IPS-18c (cell line): ENCODE measurements at regions not wholly inside any gene's neighbourhood (a gene's known extent, or its start where the extent isn't known, plus 50 kb on each side); places are given as distances from the start of the nearest gene placed in this dataset.

Experiments
- H3K4me3 ChIP-seq: 2 replicates; pipeline ENCODE4 v1.7.0; 2013; ENCODE audit warnings: low read depth, mild to moderate bottlenecking, low read length, moderate library complexity; ENCODE audit not compliant: insufficient read depth
- H3K9me3 ChIP-seq: one replicate; pipeline ENCODE4 v1.6.1; 2013; ENCODE audit warnings: mild to moderate bottlenecking, low read length, moderate library complexity; ENCODE audit not compliant: control insufficient read depth, insufficient read depth

GRCh38 chr10:28775773-28776172 lies 98.5 kb downstream of the BAMBI start:
- H3K4me3 ChIP-seq: no peak overlapping the region
- H3K9me3 ChIP-seq: no peaks in the 10 kb centered on the region

GRCh38 chr10:28776519-28776918 lies 99.2 kb downstream of the BAMBI start:
- no peaks in the 10 kb centered on the region for H3K9me3 ChIP-seq
- no peak overlapping the region for H3K4me3 ChIP-seq

GRCh38 chr10:28777911-28778310 lies 100.6 kb downstream of the BAMBI start:
- no peaks in the 10 kb centered on the region for H3K9me3 ChIP-seq
- no peak overlapping the region for H3K4me3 ChIP-seq

GRCh38 chr10:28778524-28778923 lies 101.2 kb downstream of the BAMBI start:
- no peaks in the 10 kb centered on the region for H3K9me3 ChIP-seq
- no peak overlapping the region for H3K4me3 ChIP-seq

- H3K9me3 ChIP-seq: no peaks in the 10 kb centered on the region
Measured at GRCh38 chr10:28781296-28781695, 104.0 kb downstream of the BAMBI start.

GRCh38 chr10:28783087-28783486 lies 105.8 kb downstream of the BAMBI start:
- H3K4me3 ChIP-seq: no peak overlapping the region
- no peaks in the 10 kb centered on the region for H3K9me3 ChIP-seq

More at GRCh38 chr10:28781296-28781695, 104.0 kb downstream of the BAMBI start:
- H3K4me3 ChIP-seq: no peak overlapping the region

DNA sequence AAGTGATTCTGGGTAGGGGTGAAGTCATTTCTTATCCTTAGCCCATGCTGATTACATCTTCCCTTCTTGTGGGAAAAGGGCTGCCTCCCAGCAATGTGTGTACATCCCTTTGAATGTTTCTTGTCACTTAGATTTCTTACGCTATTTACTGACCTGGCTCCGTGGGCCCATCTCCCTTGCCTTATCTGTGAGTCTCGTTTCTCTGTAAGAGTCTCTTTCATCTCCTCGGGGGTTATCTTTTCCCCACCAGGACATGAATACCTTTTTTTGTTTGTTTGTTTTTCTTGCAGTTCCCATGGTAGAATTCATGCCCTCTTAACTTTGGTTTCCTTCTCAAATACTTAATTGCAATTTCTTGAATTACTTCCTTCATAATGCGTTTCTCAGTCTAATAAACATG lies 107.7 kb downstream of the BAMBI start:
- Histone ChIP-seq H3K4me3 (no peak overlapping the region), H3K9me3 (no peaks in the 10 kb centered on the region)

DNA sequence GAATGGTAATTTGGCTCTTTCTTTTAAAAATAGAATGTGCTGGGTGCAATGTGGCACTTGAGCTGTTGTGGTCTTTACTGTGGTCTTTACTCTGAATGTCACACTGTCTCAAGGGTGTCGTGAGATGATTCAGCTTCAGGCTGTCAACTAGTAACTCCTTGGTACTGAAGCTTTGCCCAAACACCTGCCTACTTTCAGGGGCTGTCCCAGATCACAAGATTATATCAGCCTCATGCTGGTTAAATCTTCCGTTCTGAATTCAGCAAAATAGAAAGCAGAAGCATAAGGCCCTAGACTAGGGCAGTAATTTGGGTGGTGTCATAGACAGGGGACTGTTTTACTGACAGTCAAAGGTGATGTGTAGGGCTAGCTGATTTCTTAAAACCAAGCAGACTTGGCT lies 110.9 kb downstream of the BAMBI start:
- Histone ChIP-seq H3K9me3 (peaks cover 2% of the 10 kb centered on the region), H3K4me3 (no peak overlapping the region)

GRCh38 chr10:28788762-28789161 lies 111.4 kb downstream of the BAMBI start:
- H3K4me3 ChIP-seq: no peak overlapping the region

DNA sequence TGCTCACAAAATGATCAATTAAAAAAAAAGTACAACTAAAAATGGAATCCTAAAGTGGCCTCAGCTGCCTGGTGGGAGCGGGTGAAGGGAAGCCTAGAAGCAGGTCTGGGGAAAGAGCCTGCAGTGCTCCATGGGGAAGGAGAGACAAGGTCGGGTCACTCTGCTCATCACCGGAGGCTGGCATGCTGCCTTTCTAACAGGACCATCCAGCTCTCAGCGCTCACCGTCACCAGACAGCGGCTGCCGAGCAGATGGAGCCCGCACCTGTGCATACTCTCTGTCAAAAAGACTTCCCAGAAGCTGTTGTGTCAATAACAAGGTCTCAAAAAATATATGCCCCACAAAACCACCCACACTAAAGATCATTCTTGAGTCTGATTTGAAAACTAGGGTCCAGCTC lies 112.8 kb downstream of the BAMBI start:
- Histone ChIP-seq H3K9me3 (peaks cover 2% of the 10 kb centered on the region), H3K4me3 (no peak overlapping the region)

More at GRCh38 chr10:28788762-28789161, 111.4 kb downstream of the BAMBI start:
- H3K9me3 ChIP-seq: peaks cover 2% of the 10 kb centered on the region

DNA sequence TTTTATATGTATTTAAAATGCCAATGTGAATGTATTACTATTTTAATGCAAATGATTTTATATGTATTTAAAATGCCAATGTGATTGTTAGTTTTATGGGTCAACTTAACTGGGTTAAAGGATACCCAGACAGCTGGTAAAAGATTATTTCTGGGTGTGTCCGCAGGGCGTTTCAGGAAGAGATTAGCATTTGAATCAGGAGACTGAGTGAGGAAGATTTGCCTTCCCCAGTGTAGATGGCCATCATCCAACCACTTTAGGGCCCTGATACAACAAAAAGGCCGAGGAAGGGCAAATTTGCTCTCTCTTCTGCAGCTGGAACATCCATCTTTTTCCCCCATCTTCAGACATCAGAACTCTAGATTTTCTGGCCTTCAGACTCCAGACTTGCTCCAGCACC lies 116.2 kb downstream of the BAMBI start:
- Histone ChIP-seq H3K4me3 (no peak overlapping the region), H3K9me3 (peaks cover 2% of the 10 kb centered on the region)

GRCh38 chr10:28794986-28795385 lies 117.7 kb downstream of the BAMBI start:
- peaks cover 2% of the 10 kb centered on the region for H3K9me3 ChIP-seq
- no peak overlapping the region for H3K4me3 ChIP-seq

DNA sequence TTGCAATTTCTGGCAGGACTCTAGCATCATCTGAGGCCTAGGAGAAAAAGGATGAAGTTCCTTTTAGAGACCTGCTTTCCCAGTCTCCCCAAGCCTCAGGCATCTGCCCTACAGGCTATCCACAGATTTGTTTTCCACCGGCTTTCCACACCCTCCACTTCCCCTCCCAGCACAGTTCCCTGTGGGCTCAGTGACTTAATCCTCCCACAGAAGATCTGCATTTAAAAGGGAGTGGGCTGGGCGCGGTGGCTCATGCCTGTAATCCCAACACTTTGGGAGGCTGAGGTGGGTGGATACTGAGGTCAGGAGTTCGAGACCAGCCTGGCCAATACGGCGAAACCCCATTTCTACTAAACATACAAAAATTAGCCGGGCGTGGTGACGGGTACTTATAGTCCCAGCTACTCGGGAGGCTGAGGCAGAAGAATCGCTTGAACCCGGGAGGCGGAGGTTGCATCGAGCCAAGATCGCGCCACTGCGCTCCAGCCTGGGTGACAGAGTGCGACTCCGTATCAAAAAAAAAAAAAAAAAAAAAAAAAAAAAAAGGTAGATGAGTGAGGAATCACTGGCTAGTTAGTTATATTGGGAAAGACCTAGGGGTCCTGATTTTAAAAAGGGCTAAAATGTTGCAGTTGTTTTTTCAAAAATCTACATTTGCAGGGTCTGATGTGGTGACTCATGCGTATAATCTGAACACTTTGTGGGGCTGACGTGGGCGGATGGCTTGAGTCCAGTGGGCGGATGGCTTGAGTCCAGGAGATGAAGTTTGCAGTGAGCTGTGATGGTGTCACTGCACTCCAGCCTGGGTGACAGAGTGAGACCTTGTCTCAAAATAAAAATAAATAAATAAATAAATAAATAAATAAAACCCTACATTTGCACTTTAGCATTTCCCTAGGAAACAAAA lies 119.5 kb downstream of the BAMBI start:
- H3K9me3 ChIP-seq: no peaks in the 10 kb centered on the region
- no peak overlapping the region for H3K4me3 ChIP-seq

DNA sequence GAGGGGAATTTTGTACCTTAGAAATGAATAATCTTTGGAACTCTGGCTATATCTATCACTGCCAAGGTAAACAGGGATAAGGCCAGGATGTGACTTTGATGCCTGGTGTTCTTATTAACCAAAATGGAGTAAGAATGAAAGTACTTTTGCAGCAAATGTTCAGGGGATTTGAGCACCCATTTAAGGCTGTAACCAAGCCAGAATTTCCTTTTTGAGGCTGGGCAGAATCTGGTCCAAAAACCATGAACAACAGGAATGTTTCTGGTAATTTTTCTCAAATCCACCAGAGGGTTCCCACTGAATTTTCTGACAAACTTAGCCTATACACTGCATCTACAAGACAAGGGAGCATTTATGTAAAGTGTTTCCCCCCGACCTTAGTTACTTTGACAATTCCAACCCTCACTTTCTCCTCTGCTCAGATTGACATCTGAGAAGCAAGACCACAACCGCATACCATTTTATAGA lies 120.6 kb downstream of the BAMBI start:
- no peaks in the 10 kb centered on the region for H3K9me3 ChIP-seq
- H3K4me3 ChIP-seq: no peak overlapping the region

- no peaks in the 10 kb centered on the region for H3K9me3 ChIP-seq
- H3K4me3 ChIP-seq: no peak overlapping the region
Measured at GRCh38 chr10:28798428-28798955, 121.2 kb downstream of the BAMBI start.

- Histone ChIP-seq H3K4me3 (no peak overlapping the region), H3K9me3 (no peaks in the 10 kb centered on the region)
Measured at GRCh38 chr10:28798964-28799363, 121.6 kb downstream of the BAMBI start.

GRCh38 chr10:28800144-28800543 lies 122.8 kb downstream of the BAMBI start:
- H3K4me3 ChIP-seq: no peak overlapping the region
- H3K9me3 ChIP-seq: no peaks in the 10 kb centered on the region

GRCh38 chr10:28801247-28801646 lies 123.9 kb downstream of the BAMBI start:
- H3K4me3 ChIP-seq: no peak overlapping the region
- H3K9me3 ChIP-seq: no peaks in the 10 kb centered on the region
